K562 (cell line): ENCODE measurements at regions not wholly inside any gene's neighbourhood (a gene's known extent, or its start where the extent isn't known, plus 50 kb on each side); places are given as distances from the start of the nearest gene placed in this dataset.

Source experiments
- CBX1 ChIP-seq: sonication (generic); IDR thresholded peaks from 2 replicates; pipeline ENCODE4 v1.6.1; 2016; ENCODE audit warnings: antibody characterized with exemption, low read depth, mild to moderate bottlenecking
- CTCF ChIP-seq, 3 experiments: IDR thresholded peaks in 2 of 3; conservative IDR thresholded peaks in 1 of 3; 2 replicates each; pipeline ENCODE4 v1.5.1; 2011 to 2012; ENCODE audit warnings: low read length in 3 of 3, mild to moderate bottlenecking in 3 of 3, control low read depth in 2 of 3, improper control_type of control experiment in 1 of 3, inconsistent platforms in 1 of 3, low read depth in 1 of 3, mixed read lengths in 1 of 3, moderate library complexity in 1 of 3; ENCODE audit not compliant: insufficient read depth in 2 of 3
- ESRRA ChIP-seq: fragments of 450-650 bp; IDR thresholded peaks from 2 replicates; pipeline ENCODE4 v1.6.1; 2014; ENCODE audit warnings: low read depth, mild to moderate bottlenecking, moderate library complexity, borderline replicate concordance
- EZH2 ChIP-seq: IDR thresholded peaks from 2 replicates; pipeline ENCODE4 v1.6.1; 2012; ENCODE audit warnings: low read depth, mild to moderate bottlenecking, inconsistent platforms, low read length, borderline replicate concordance
- MAX ChIP-seq: sonication (generic); formaldehyde crosslinking; IDR thresholded peaks from 2 replicates; pipeline ENCODE4 v1.9.0; 2022; ENCODE audit warnings: mild to moderate bottlenecking, missing genetic modification reagents
- PRDM10 ChIP-seq: fragments of 450-650 bp; IDR thresholded peaks from 2 replicates; pipeline ENCODE4 v1.6.1; 2018; ENCODE audit not compliant: partially characterized antibody
- RFX5 ChIP-seq: IDR thresholded peaks from 2 replicates; pipeline ENCODE4 v1.6.1; 2011; ENCODE audit warnings: low read depth, mild to moderate bottlenecking, improper control_type of control experiment, low read length
- SP1 ChIP-seq: sonication (generic); formaldehyde crosslinking; IDR thresholded peaks from 2 replicates; pipeline ENCODE4 v1.8.1; 2022; ENCODE audit warnings: mild to moderate bottlenecking, missing genetic modification reagents
- THRA ChIP-seq: fragments of 450-650 bp; IDR thresholded peaks from 2 replicates; pipeline ENCODE4 v1.6.1; 2017; ENCODE audit warnings: mild to moderate bottlenecking, moderate library complexity

GRCh38 chr2:105645938-105646773, 98.6 kb upstream of the NCK2 start:
- TF ChIP-seq EZH2 = no peak
- no peak for TF ChIP-seq CTCF (IDR thresholded peaks at IDR 0.05 in 2 of 3, conservative IDR thresholded peaks at IDR 0.05 in 1 of 3; ENCODE audit: insufficient read depth in 2 of 3, low read depth in 1 of 3, low read length in 3 of 3)
- TF ChIP-seq CBX1 = no peak
- TF ChIP-seq ESRRA = no peak
- no peak for TF ChIP-seq RFX5
- TF ChIP-seq SP1 (CRISPR knock-in tag) = no peak
- TF ChIP-seq PRDM10 = no peak
- no peak for TF ChIP-seq THRA
- no peak for TF ChIP-seq MAX
